GM12891 (cell line): ENCODE measurements at regions not wholly inside any gene's neighbourhood (a gene's known extent, or its start where the extent isn't known, plus 50 kb on each side); places are given as distances from the start of the nearest gene placed in this dataset.
"Not testable (repeated sequence)": the region's sequence is repeated elsewhere in the genome, so short reads cannot be mapped to it uniquely, and the experiment has no call there.

Source experiments
- DNase-seq: peaks from one replicate; pipeline ENCODE4 v3.0.0; 2011; ENCODE audit warnings: low spot score; ENCODE audit not compliant: insufficient read length
- FAIRE-seq: peaks from 2 replicates; lab custom pipeline; 2011; peaks lifted over from hg19 to GRCh38; lab: Jason Lieb, UNC
- PAX5 ChIP-seq: IDR thresholded peaks from 2 replicates; pipeline ENCODE4 v1.6.1; 2011; ENCODE audit warnings: low read length, moderate library complexity, mild to moderate bottlenecking; ENCODE audit not compliant: insufficient read depth, severe bottlenecking
- POLR2A ChIP-seq: IDR thresholded peaks from 2 replicates; pipeline ENCODE4 v1.6.1; 2011; ENCODE audit warnings: low read depth, low read length, control low read depth
- POLR2AphosphoS5 ChIP-seq: IDR thresholded peaks from 2 replicates; pipeline ENCODE4 v1.6.1; 2011; ENCODE audit warnings: low read depth, low read length, control low read depth
- POU2F2 ChIP-seq: IDR thresholded peaks from 2 replicates; pipeline ENCODE4 v1.6.1; 2011; ENCODE audit warnings: low read depth, mild to moderate bottlenecking, control low read depth, low read length, moderate library complexity
- SPI1 ChIP-seq: IDR thresholded peaks from 2 replicates; pipeline ENCODE4 v1.6.1; 2011; ENCODE audit warnings: low read depth, low read length, control low read depth
- TAF1 ChIP-seq: IDR thresholded peaks from 2 replicates; pipeline ENCODE4 v1.6.1; 2011; ENCODE audit warnings: low read depth, low read length, control low read depth

- no peak for FAIRE-seq
- TF ChIP-seq POLR2AphosphoS5 (no peak), SPI1 (no peak), POU2F2 (no peak), POLR2A (no peak), TAF1 (no peak), PAX5 (no peak)
These were observed 114.2 kb downstream of the TTC6 start for GRCh38 chr14:37709419-37710195.

GRCh38 chr14:37711356-37711830 is 116.0 kb downstream of the TTC6 start:
- TF ChIP-seq TAF1: no peak
- no peak for TF ChIP-seq POU2F2
- no peak for TF ChIP-seq POLR2AphosphoS5
- TF ChIP-seq PAX5: no peak
- TF ChIP-seq SPI1: no peak
- TF ChIP-seq POLR2A: no peak
- no peak for FAIRE-seq
- DNase-seq: no peak

More at GRCh38 chr14:37709419-37710195, 114.2 kb downstream of the TTC6 start:
- no peak for DNase-seq

- DNase-seq: no peak
- TF ChIP-seq POLR2A (no peak), POU2F2 (no peak), POLR2AphosphoS5 (no peak), SPI1 (no peak), TAF1 (no peak), PAX5 (no peak)
- FAIRE-seq: no peak
These were observed 116.5 kb downstream of the TTC6 start for GRCh38 chr14:37711831-37712475.

GRCh38 chr14:37712476-37712860 is 117.0 kb downstream of the TTC6 start:
- not testable (repeated sequence) for DNase-seq, FAIRE-seq

GRCh38 chr14:37712976-37713431 is 117.6 kb downstream of the TTC6 start:
- no peak for TF ChIP-seq POLR2AphosphoS5
- TF ChIP-seq POU2F2: no peak
- TF ChIP-seq POLR2A: no peak
- no peak for TF ChIP-seq SPI1
- no peak for TF ChIP-seq PAX5
- no peak for TF ChIP-seq TAF1
- FAIRE-seq: no peak
- no peak for DNase-seq

- FAIRE-seq (no peak), DNase-seq (no peak)
- no peak for TF ChIP-seq SPI1
- no peak for TF ChIP-seq POU2F2
- no peak for TF ChIP-seq POLR2A
- no peak for TF ChIP-seq TAF1
- TF ChIP-seq POLR2AphosphoS5: no peak
- TF ChIP-seq PAX5: no peak
These were observed 124.7 kb downstream of the TTC6 start for GRCh38 chr14:37720131-37720530.

GRCh38 chr14:37721976-37722659 is 126.7 kb downstream of the TTC6 start:
- no peak for DNase-seq
- TF ChIP-seq TAF1 (no peak), POLR2A (no peak), POLR2AphosphoS5 (no peak), PAX5 (no peak), SPI1 (no peak), POU2F2 (no peak)
- no peak for FAIRE-seq

- FAIRE-seq (no peak), DNase-seq (no peak)
- TF ChIP-seq POLR2AphosphoS5: no peak
- no peak for TF ChIP-seq POU2F2
- TF ChIP-seq SPI1: no peak
- no peak for TF ChIP-seq POLR2A
- TF ChIP-seq TAF1: no peak
- TF ChIP-seq PAX5: no peak
These were observed 128.1 kb downstream of the TTC6 start for GRCh38 chr14:37723515-37723914.

GRCh38 chr14:37726708-37727107 is 131.3 kb downstream of the TTC6 start:
- FAIRE-seq (no peak), DNase-seq (no peak)
- TF ChIP-seq POLR2AphosphoS5 (no peak), POU2F2 (no peak)

GRCh38 chr14:37729218-37729617 is 133.8 kb downstream of the TTC6 start:
- no peak for FAIRE-seq
- no peak for TF ChIP-seq POU2F2
- TF ChIP-seq TAF1: no peak
- TF ChIP-seq POLR2AphosphoS5: no peak
- TF ChIP-seq PAX5: no peak
- no peak for TF ChIP-seq POLR2A
- no peak for TF ChIP-seq SPI1
- no peak for DNase-seq
